Activated CD4-positive, alpha-beta memory T cell treated with anti-CD3 and anti-CD28 coated beads, Interleukin-2, amount 10 ng/mL, durations not matched to agents 7 days and 5 days (primary cell): ENCODE measurements at regions not wholly inside any gene's neighbourhood (a gene's known extent, or its start where the extent isn't known, plus 50 kb on each side); places are given as distances from the start of the nearest gene placed in this dataset.

Experiments used
- CTCF ChIA-PET: fragments of 350-600 bp; sonication (Branson Sonifier 250); formaldehyde crosslinking; loops from one replicate; lab custom pipeline; 2021; ENCODE audit warnings: antibody characterized with exemption, inconsistent platforms; lab: Charles Lee
- POLR2A ChIA-PET: fragments of 350-600 bp; sonication (Branson Sonifier 250); formaldehyde crosslinking; loops from one replicate; lab custom pipeline; 2021; ENCODE audit warnings: antibody characterized with exemption; lab: Charles Lee
- DNase-seq: peaks from one replicate; pipeline ENCODE4 v3.0.0-alpha.2; 2020
- H3K27ac Mint-ChIP-seq: one replicate; pipeline ENCODE4 v1.8.0; 2021; ENCODE audit warnings: mild to moderate bottlenecking, mixed read lengths
- H3K27me3 Mint-ChIP-seq: one replicate; pipeline ENCODE4 v1.8.0; 2021; ENCODE audit warnings: mixed read lengths
- H3K36me3 Mint-ChIP-seq: one replicate; pipeline ENCODE4 v1.8.0; 2021; ENCODE audit warnings: low read depth, mixed read lengths
- H3K4me1 Mint-ChIP-seq: one replicate; pipeline ENCODE4 v1.8.0; 2021; ENCODE audit warnings: mixed read lengths
- H3K4me3 Mint-ChIP-seq: one replicate; pipeline ENCODE4 v1.8.0; 2021; ENCODE audit warnings: mild to moderate bottlenecking, mixed read lengths
- H3K9me3 Mint-ChIP-seq: one replicate; pipeline ENCODE4 v1.8.0; 2021; ENCODE audit warnings: mixed read lengths

DNA sequence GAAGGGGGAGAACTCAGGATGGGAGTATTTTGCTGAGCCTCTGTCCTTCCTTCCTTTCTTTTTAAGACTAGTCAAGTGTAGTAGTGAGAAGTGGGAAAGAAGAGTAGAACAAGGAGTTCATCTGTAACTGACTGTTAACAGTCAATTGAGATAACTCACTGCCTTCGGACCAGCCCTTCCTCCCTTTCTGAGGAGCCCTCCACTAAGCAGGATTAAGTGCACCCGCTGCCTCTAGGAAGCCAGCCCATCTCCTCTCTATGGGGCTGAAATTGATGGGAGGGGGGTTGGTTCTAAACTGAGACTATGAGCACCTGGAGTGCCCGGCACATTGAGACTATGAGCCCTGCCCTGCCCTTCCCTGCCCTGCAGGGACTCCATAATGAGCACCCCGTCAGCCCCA is 72.7 kb upstream of the TINAGL1 start:
- CTCF ChIA-PET = no interaction called here
- Mint-ChIP-seq H3K36me3 (no peaks in the 10 kb centered on the region), H3K27ac (no peak overlapping the region), H3K4me1 (peaks cover 10% of the 10 kb centered on the region), H3K27me3 (peaks cover 6% of the 10 kb centered on the region), H3K4me3 (no peak overlapping the region), H3K9me3 (no peaks in the 10 kb centered on the region)
- POLR2A ChIA-PET = no interaction called here
- DNase-seq = no peak

DNA sequence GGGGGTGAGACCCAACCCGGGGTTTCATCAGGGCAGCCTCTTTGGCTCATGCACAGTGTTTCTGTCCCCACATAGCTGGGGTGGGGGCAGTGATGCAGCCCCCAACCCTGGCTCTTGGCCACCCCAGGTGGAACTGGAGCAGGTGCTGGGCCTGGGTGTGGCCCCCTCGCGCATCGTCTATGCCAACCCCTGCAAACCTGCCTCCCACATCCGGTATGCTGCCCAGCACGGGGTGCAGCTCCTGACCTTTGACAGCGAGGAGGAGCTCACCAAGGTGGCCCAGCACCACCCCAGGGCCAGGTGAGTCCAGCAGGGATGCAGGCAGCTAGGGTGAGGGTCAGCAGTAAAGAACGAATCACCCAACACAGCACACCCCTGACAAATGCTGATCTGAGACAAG is 72.3 kb upstream of the TINAGL1 start:
- Mint-ChIP-seq H3K4me1 (peaks cover 10% of the 10 kb centered on the region), H3K36me3 (no peaks in the 10 kb centered on the region)
- POLR2A ChIA-PET = no interaction called here

DNA sequence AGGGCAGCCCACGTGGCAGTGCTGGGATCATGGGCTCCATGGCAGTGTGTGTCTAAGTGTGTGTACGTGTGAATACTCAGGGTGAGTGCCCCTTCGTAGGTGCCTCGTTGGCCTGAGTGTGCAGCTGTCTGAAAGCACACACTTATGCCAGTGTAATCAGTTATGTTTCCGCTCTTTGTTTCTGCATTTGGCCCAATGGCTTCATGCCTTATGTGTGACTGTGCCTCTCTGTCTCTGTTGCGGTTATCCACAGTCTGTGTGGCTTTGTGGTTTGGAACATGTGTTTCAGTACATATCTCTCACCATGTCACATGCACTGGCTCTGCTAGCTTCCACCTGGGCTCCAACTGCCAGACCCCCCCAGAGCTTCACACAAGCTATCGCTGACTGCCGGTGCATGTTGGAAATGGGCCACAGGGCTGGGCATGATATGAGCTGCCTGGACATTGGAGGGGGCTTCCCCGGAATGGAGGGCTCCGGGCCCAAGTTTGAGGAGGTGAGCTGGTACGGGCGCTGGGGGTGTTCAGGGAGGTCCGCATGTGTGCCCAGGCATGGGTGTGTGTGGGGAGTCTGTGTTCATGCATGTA is 70.3 kb upstream of the TINAGL1 start:
- Mint-ChIP-seq H3K36me3 (no peaks in the 10 kb centered on the region), H3K27ac (no peak overlapping the region), H3K4me3 (no peak overlapping the region), H3K27me3 (peaks cover 7% of the 10 kb centered on the region), H3K4me1 (peaks cover 10% of the 10 kb centered on the region), H3K9me3 (no peaks in the 10 kb centered on the region)
- DNase-seq = peak; percentile 43
- POLR2A ChIA-PET = no interaction called here
- CTCF ChIA-PET = no interaction called here

More for the DNA sequence above, 72.3 kb upstream of the TINAGL1 start:
- CTCF ChIA-PET = no interaction called here
- Mint-ChIP-seq H3K9me3 (no peaks in the 10 kb centered on the region), H3K27ac (no peak overlapping the region), H3K4me3 (no peak overlapping the region), H3K27me3 (peaks cover 6% of the 10 kb centered on the region)
- DNase-seq = no peak

DNA sequence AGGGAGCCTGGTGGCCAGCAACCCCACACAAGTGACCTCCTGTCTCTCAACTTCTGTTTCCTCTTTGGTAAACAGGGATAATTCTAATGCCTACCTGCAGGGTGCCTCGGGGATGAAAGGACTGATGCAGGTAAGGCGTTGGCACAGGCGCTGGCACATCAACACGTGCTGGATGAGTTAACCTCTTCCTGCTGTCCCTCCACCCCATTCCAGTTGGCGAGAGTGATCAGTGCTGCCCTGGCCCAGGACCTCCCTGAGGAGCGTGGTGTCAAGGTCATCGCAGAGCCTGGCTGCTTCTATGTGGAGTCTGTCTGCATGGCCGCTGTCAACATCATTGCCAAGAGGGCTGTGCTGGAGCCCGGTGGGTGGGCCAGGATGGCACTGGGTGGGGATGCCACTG is 69.1 kb upstream of the TINAGL1 start:
- Mint-ChIP-seq H3K4me1 (peaks cover 10% of the 10 kb centered on the region), H3K9me3 (no peaks in the 10 kb centered on the region), H3K27me3 (peaks cover 12% of the 10 kb centered on the region), H3K27ac (no peak overlapping the region), H3K36me3 (no peaks in the 10 kb centered on the region), H3K4me3 (no peak overlapping the region)
- POLR2A ChIA-PET = no interaction called here
- CTCF ChIA-PET = no interaction called here
- no peak for DNase-seq

DNA sequence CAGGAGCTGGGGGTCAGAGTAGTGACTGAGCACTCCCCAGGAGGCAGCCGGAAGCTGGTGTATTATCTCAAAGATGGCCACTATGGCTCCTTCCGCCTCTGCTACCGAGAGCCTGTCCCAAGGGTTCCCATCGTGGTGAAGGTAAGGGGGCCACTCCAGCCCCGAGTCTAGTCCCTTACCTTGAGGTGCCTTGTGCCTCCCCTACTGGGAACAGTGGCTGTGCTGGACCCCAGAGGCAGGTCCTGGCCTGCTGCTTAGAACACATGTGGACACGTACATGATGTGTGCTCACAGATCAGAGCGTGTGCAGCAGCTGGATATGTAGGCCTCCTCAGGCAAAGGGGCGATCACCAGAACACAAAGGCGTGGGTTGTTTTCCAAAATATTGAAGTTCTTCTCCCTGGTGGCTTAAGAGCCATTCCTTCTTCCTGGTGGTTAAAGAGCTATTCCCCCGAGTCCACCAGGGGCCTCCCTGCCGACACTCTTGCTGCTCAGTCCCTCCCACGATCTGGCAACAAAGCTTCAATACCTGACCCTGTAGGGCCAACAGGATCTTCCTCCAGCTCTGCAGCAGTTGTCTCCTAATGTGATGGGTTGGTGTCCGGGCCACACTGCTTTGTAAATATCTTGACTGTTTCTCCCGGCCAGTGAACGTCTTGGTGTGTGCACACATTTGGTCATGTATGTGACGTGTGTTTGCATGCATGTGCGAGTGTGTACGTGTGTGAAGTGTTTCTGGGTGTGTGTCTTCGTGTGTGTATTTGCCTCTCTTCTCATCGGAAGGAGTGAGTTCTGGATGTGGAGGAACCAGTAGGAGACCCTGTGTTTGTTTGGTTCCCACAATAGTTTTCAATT is 68.4 kb upstream of the TINAGL1 start:
- peaks cover 10% of the 10 kb centered on the region for H3K4me1 Mint-ChIP-seq
- H3K4me3 Mint-ChIP-seq = no peak overlapping the region
- DNase-seq = no peak
- H3K9me3 Mint-ChIP-seq = no peaks in the 10 kb centered on the region
- POLR2A ChIA-PET = no interaction called here
- CTCF ChIA-PET = no interaction called here
- peaks cover 12% of the 10 kb centered on the region for H3K27me3 Mint-ChIP-seq
- no peaks in the 10 kb centered on the region for H3K36me3 Mint-ChIP-seq
- no peak overlapping the region for H3K27ac Mint-ChIP-seq

DNA sequence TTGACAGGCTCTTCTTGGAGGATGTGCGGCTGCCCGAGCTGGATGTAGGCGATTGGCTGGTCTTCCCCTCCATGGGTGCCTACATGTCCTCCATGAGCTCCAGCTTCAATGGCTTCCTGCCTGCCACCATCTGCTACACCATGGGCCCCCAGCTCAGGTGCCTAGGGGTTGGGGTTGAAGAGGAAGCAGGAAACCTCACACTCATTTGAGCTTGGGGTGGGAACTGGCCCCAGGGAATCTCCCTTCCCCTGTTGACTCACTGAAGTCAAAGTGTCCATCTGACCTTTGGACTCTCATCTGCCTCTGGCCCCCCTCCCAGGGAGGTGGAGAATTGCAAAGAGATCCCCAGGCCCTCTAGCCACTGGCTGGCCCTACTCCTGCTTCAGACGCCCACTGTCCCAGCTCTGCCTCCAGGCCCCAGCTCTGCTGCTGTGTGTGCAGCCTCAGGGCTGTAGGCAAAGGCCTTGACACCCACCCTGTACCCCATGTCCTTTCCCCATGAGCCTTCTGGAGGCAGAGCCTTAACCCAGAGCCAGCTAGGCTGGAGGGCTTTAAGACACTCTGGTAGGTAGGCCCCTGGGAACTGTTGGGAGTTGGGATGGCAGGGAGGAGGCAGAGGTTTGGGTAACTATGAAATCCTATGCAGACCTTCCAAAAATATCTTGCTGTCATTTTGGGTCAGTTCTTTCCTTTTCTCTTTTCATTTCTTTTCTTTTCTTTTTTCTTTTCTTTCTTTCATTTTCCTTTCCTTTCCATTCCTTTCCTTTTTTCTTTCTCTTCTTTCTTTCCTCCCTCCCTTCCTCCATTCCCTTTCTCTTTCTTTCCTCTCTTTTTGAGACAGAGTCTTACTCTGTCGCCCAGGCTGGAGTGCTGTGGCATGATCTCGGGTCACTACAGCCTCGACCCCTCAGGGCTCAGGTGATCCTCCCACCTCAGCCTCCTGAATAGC is 66.9 kb upstream of the TINAGL1 start:
- Mint-ChIP-seq H3K9me3 (no peaks in the 10 kb centered on the region), H3K27me3 (peaks cover 12% of the 10 kb centered on the region), H3K36me3 (no peaks in the 10 kb centered on the region), H3K4me1 (peaks cover 10% of the 10 kb centered on the region), H3K4me3 (no peak overlapping the region), H3K27ac (no peak overlapping the region)
- CTCF ChIA-PET = interaction anchor here (0.6 kb wide), 1 partner anchor 472 kb away, joined by 3 read pairs; no protein-coding TSS in a partner anchor
- no peak for DNase-seq
- POLR2A ChIA-PET = no interaction called here

DNA sequence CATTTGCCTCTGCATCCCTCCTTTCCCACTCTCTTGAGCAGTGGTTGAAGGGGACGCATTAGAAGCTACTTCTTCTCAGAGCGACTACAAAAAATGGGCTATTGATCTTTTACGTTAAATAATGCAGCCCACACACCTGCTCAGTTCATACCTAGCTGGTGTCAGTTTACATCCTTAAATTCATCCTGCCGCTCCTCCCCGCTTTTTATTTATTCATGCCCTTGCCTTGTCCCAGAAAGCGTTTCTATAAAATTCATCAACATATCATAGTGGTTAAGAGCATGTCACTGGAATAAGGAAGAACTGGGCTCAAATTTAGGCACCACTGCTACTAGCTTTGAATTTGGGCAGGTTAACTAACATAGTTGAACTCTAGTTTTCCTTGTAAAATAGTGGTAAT is 66.0 kb upstream of the TINAGL1 start:
- CTCF ChIA-PET = no interaction called here
- Mint-ChIP-seq H3K27ac (no peak overlapping the region), H3K4me3 (no peak overlapping the region), H3K4me1 (peaks cover 10% of the 10 kb centered on the region), H3K36me3 (no peaks in the 10 kb centered on the region), H3K9me3 (peaks cover 3% of the 10 kb centered on the region), H3K27me3 (peaks cover 12% of the 10 kb centered on the region)
- DNase-seq = no peak
- POLR2A ChIA-PET = no interaction called here

DNA sequence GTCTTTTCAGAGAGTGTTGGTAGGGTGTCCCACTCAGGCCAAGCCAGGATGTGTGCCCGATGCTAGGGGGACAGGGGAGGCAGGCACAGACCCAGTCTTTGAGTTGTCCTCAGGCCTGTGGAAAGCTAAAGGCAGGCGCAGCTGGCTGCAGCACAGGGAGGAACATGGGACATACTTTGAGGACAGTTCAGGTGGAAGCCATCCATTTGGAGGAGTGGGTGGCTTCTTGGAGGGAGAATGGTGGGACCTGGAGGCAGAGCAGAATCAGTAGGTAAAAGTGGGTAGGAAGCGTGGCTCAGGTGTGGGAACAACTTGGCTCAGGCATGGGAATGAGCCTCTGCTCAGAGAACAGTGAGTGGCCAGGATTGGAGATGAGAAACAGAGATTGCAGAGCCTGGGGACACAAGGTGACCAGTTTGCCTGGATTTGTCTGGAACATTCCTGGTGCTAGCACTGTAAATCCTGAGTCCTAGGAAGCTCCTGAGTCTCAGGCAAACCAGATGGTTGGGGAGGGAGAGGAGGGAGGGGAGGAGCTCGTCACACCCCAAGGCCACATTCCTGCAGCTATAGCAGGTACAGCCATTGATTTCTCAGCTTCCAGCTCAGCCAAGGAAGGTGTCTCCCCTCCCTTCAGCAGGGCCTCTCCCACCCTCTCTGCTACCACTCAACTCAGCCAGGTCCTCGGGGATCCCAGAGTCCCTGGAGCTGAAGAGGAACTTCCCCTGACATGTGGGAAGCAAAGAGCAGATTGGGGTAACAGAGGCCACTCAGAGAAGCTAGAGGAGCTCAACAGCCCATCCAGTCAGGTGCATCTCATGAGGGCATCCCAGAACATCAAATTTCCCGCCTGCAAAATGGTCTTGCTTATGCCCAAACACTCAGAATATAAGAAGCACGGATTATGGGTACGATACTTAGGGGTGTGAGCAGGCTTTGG is 65.2 kb upstream of the TINAGL1 start:
- Mint-ChIP-seq H3K27ac (no peak overlapping the region), H3K36me3 (no peaks in the 10 kb centered on the region), H3K4me1 (peaks cover 4% of the 10 kb centered on the region), H3K9me3 (peaks cover 3% of the 10 kb centered on the region), H3K4me3 (no peak overlapping the region), H3K27me3 (peaks cover 12% of the 10 kb centered on the region)
- ChIA-PET CTCF (no interaction called here), POLR2A (no interaction called here)
- no peak for DNase-seq

DNA sequence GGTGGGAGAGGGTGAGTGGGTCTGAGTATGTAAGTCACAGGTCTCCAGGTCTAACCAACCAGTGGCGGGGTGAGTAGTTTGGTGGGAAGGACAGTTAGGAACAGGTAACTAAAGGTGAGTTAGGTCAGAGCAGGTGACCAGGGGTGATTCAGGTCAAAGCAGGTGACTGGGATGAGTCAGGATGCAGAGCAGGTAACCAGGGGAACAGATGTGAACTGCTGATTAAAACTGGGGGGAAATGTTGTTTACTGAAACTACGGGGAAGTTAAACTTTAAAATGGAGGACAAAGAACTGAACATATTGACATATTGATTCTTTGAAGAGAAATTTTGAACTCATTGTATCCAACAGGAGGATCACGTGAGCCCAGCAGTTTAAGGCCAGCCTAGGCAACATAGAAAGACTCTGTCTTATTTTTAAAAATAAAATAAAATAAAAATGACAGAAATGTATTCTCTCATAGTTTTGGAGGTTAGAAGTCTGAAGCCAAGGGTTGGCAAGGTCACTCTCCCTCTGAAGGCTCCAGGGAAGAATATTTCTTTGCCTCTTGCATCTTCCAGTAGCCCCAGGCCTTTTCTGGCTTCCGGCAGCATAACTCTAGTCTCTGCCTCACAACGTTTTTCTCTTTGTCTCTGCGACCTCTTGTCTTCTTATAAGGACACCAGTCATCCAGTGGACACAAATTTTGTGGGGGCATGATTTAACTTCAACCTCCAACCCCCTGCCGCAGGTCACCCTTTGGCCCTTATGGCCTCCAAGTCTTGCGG is 64.3 kb upstream of the TINAGL1 start:
- DNase-seq = no peak
- Mint-ChIP-seq H3K9me3 (peaks cover 3% of the 10 kb centered on the region), H3K4me3 (no peak overlapping the region), H3K4me1 (no peaks in the 10 kb centered on the region), H3K27me3 (peaks cover 12% of the 10 kb centered on the region), H3K36me3 (no peaks in the 10 kb centered on the region), H3K27ac (no peak overlapping the region)
- POLR2A ChIA-PET = no interaction called here
- CTCF ChIA-PET = no interaction called here

DNA sequence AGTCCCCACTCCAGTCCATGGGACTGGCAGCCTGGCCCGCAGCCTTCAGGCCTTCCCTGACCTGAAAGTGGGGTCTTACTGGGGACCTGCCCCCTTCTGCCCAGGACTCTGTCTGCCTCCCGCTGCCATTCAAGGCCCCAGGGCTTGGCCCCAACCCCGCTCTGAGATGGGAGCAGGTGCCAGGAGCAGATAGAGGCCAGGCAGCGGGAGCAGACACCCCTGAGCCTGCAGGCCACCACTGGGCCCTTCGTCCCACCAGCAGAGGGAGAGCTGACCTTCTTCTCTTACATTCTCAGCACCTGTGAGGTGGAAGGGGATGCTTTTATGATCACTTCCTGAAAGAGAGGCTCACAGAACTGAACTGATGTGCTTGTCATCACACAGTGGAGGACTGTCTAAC is 62.2 kb upstream of the TINAGL1 start:
- Mint-ChIP-seq H3K4me1 (no peaks in the 10 kb centered on the region), H3K4me3 (no peak overlapping the region), H3K27me3 (peaks cover 8% of the 10 kb centered on the region), H3K9me3 (peaks cover 3% of the 10 kb centered on the region), H3K36me3 (no peaks in the 10 kb centered on the region), H3K27ac (no peak overlapping the region)
- ChIA-PET CTCF (no interaction called here), POLR2A (no interaction called here)
- no peak for DNase-seq

DNA sequence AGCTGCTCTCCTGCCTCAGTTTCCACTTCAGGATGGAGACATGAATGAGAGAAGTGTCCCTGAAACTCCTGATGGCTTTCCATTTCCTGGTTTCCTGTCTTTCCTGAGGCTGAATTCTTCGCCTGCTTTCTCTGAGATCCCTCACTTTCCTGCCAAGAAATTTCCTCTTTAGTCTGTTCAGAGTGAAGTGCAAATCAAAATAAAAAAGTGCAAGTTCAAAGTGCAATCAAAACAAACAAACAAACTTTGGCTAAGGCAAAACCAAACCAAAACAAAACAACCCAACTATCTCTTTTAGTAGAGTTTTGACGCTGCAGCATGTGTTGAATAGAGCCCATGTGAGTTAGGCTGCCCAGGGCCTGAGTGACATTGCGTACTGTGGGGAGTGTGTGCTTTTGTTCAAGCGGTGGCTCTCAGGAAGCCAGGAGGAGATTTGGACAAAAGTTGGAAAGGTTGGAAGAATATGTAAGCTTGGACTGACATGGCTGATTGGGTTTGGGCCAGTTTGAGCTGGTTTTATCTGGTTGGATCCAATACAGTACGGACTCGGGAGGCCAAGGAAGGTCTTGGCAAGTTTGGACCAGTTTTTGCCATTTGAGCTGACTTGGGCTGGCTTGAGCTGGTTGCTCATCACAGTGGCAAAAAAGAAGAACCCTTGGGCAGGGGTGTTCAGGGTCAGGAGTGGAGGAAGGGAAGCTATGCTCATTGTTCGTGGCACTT is 61.1 kb upstream of the TINAGL1 start:
- Mint-ChIP-seq H3K9me3 (peaks cover 3% of the 10 kb centered on the region), H3K4me3 (no peak overlapping the region), H3K27ac (no peak overlapping the region), H3K36me3 (no peaks in the 10 kb centered on the region), H3K4me1 (no peaks in the 10 kb centered on the region), H3K27me3 (peaks cover 11% of the 10 kb centered on the region)
- DNase-seq = no peak
- ChIA-PET CTCF (no interaction called here), POLR2A (no interaction called here)
